GM18870 (cell line): ENCODE measurements at regions not wholly inside any gene's neighbourhood (a gene's known extent, or its start where the extent isn't known, plus 50 kb on each side); places are given as distances from the start of the nearest gene placed in this dataset.

ENCODE experiments used
- ATAC-seq: cut with Tn5 transposase; IDR thresholded peaks from one replicate; pipeline ENCODE4 v1.9.1; 2021; ENCODE audit warnings: moderate library complexity; ENCODE audit not compliant: unreplicated experiment

DNA sequence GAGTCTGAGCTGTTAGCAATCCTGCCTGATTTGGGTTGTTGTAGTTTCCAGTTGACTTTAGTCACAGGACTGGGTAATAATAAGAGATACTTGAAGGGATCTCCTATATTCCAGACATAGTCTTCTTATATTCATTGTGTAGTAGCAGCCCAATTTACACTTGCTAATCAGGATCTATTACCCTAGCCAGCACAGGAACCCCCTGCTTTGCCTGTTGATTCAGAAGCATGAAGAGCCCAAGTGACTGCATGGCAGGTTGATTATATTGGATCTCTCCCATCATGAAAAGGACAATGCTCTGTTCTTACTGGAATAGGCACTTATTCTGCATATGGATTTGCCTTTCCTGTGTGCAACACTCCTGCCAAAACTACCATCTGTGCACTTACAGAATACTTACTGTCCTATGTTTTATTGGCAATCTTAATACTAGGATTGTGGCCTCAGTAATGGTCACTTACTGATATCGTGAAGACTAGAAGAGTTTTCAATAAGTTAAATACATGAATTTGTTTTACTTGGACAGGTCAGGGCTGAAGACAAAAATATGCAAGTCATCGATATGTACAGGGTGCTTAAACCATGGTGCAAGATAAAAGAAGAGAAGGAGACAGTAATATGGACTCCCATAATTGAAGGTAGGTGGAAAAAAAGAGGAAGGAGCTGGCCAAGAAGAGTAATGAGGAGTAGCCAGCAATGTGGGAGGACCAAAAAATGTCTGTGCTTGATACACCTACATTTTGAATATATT is 304.1 kb downstream of the MCTP2 start:
- no peak for ATAC-seq

DNA sequence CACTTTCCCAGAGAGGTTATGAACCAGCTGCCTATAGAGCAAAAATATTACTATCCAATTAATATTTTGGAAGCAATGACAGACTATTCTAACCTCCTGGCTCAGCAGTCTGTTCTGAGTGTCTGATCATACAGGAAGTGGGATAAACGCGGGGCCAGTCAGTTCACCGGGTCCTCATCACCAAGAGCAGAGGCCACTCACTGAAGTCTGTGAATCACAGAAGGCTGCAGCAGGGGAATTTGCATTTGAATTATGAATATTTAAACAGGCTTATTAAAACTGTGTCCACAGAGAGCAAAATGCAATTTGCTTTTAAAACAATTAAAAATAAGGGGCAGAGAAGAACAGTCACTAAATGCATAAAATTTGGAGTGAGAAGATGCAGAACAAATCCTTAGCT is 305.2 kb downstream of the MCTP2 start:
- ATAC-seq = no peak

DNA sequence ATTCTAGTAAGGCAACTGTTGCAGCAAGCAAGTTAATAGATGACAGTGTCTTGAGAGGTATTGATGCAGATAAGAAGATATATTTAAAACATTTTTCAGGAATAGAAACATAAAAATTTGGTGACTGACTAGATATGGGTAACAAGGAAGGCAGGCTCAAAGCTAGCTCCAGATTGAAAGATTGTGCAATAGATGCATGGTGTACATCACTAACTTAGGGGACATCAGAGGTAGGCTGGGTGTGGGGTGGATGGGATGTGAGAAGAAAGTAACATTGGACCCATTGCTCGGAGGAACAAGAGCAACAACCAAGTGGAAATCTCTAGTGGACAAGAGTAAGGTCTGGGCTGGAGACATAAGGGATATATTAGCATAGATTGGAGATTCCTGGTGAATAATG is 306.9 kb downstream of the MCTP2 start:
- ATAC-seq = no peak

DNA sequence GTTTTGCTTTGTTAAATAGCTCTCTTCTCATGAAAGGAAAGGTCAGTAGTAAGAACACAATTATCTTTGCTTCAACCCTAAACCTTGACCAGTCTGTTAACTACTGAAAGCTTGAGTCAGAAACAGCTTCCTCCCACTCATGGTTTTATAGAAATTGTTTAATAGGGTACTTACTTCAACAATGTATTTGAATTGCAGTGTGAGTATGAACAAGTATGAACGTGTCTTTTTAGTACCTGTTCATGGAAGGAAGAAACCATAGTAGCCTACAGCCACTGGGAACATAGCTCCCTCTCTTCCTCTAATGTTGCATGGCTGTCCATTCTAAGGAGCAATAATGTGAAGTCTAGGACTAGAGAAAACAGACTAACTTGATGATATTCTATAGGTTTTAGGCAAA is 311.0 kb downstream of the MCTP2 start:
- no peak for ATAC-seq

DNA sequence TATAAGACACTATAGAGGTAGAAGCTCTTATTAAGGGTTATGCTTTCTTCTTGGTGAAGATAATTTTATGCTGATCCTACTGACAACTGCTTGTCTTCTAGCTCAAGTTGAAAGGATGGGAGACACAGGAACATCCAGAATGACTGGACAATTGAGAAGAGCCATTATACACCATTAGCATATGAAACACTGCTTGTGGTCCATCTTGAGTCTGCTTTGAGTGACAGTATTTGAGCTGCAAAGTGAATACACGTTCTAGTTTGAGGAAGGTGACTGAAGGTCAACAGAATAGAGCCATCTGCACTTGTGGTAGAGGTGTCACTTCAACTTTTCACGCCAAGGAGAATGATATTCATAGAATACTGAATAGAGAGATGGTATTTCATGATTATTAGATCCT is 315.4 kb downstream of the MCTP2 start:
- ATAC-seq = no peak

DNA sequence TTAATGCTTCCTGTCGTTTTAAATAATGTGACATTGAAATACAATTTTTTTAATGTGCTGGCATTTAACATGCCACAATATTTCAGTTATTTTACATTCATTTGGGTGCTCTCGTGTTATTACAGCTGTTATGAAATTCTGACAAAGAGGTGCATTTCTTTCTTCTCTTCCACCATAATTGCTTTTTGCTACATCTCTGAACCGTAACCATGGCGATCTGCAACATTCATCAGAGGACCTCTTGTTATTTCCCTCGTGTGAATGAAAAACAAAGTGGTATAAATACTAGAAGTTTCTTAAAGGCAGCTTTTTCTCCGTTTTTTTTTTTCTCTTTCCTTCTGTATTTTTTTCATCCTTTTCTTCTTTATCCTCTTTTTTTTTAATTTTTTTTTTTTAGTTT is 316.4 kb downstream of the MCTP2 start:
- no peak for ATAC-seq

DNA sequence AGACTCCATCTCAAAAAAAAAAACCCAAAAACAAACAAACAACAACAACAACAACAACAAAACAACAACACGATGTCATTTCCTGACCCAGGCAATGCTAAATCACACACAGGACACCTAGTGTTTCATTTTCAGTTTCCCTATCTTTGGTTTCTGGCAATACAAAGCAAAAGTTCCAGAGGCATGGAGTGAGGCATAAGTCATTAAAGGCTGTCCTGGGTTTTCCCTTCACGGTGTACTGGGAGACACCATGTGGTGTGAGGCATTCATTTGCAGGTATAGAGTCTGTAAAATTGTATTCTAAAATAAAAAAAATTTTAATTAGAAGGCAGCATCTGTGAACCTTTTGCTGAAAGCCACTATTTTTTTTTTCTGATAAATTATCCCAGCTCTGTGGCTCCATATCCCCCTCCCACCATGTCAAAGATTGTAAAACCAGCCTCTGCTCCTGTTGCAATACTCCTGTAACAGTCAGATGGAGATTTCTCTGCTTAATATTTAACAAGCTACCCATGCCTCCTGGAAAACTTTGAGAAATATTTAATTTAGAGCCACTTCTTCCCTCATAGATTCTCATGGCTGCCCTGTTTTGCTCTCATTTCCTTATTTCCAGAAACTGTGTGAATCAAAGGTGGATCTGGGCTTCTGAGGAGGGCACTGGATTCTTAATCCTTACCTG is 324.6 kb downstream of the MCTP2 start:
- no peak for ATAC-seq

DNA sequence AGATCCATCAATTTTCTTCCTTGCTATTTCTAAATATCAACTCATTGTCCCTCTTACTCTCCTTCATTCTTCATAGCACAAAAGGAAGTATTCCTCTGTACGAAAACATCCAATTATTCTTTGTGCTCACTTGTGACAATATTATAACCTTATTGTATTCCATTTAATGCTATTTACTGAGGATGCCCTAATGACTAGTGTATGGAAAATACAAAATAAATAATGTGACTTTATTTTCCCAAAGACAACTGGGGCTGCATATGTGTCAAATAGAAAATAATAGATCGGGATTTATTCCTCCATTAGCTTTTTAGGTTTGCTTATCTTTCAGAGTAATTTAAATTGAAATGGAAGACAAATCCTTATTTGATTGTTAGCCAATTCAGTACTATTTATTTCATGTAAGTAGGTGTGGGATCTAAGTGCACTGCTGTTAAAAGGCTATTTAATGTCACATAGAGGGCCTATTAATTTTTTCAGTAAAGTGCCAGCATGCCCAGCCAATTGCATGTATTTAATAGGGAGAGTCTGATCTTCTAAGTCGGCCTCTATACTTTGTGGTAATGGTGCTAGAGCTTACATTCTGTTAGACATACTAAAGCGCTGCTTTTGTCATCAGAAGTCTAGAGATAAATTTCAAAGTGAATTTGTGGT is 329.8 kb downstream of the MCTP2 start:
- no peak for ATAC-seq

DNA sequence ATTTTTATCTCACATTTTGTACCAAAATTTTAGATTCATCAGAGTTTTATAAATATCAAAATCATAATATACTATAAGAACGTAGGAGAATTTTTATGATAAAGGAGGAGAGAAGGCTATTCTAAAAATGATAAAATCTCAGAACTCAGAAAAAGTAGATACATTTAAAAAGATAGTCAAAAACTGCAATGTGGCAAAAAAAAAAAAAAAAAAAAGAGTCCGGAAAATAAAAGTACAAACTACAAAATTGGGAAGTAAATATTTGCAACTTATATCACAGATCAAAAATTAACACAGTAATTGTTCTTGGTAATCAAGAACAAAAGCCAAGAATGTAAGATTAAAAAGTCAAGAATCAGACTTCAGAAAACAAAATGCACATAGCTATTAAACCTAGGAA is 332.1 kb downstream of the MCTP2 start:
- ATAC-seq = no peak

DNA sequence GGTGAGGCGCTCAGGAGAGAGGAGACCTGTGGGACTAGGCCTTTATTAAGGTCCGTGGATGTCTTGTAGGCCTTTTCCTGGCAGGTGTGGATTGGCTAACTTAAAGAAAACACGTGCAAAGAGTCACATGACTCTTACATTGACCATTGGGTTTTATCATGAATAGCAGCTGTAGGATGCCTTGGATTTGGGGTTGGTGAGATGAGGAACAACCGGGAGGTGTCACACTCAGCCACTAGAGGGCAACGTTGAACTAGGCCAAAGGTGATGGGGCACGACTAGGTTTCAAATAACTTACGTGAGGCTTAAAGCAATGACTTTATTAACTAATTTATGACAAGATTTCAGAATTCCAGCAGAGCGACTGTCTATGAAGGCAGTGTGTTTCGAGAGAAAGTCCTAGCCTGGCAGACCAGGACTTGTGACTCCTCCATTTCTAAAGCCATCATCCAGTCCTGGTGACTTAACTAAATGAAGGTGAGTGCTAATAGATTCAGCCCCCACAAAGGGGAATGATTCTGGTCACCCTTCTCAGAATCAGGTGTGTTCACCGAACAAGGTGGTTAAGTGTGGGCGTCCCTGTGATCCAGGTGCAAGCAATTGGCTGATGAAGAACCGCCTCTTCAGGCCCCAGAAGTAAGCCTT is 345.6 kb downstream of the MCTP2 start:
- peak; percentile 57 for ATAC-seq

DNA sequence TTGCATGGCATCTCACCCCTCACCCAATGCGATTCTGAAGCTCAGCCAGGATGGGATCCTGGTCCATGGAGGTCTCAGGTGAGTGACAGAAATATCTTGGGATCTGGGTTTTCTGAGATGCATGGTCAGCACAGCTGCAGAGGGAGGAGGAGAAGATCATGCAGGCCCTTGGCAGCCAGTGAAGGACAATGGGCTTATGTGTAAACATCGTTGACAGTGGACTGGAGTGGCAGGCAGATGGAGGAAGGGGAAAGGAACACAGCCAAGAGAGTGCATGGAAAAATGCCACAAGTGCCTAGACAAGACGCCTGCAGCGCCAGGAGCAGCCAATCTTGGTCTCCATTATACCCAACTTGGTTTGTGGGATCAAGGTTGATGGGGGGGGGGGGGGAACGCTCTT is 347.9 kb downstream of the MCTP2 start:
- ATAC-seq = no peak

DNA sequence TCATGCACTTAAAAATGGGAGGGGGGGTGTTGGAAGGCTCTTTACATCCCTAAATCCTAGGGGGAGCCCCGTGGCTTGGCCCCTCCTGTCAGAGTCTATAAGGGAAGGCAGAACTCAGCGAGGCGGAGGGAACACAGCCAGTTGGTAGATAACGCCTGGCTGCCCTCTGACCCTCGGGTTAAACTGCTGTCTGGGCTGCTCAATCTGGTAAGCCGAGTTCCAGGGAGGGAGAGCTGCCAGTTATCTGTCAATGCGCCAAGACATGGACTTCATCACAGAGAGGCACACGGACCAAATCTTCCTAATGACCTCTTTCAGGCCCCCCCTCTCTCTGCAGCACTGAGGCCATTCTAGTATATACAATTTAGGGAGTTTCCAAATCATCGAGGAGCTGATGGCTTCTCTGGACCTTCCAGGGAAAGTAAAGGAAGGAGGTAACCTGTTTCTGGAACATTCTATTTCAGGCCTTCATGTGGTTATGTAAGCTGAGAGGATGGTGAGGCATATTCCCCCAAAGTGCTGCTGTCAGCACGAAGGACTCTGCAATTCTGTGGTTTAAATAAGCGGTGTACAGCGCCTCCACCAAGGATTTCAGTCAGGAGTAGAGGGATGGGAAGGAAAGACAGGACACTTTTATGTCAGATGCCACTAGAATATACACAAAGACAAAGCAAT is 349.0 kb downstream of the MCTP2 start:
- no peak for ATAC-seq

DNA sequence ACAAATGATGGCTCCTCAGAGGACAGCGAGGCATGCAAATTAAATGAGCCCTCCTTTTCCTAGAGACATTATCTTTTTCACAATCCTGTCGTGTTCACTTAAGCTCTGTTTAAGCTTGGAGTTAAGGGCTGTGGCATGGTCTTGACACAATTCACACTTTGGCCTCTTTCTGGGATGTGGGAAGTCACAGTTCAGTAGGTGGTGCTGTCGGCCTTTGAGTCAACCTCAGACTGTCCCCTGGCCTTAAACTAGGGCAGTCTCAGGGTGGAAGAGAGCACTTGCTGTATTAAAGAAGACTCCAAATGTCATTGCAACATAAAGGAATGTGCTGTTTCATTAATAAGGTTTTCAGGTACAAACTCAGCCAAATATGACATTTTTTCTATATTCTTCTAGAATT is 351.0 kb downstream of the MCTP2 start:
- ATAC-seq = peak; percentile 49

DNA sequence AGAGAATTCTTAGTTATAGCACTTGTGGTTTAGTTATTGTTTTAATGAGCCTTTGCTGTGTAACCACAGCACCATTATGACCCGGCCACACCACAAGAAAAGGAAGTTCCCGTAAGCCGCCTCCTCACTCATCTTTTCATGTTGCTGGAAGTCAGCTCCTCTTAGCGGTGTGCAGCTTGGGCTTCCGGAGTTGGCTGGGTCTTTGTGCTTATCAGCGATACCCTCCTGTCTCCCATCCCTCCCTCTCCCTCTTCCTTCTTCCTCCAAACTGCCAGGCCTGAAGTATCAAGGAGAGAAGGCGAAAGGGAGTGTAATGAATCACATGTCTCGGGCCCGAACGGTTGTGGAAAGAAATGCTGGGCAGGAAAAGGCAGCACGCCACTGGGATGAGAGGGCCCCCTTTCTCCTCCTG is 353.5 kb downstream of the MCTP2 start:
- peak; percentile 78 for ATAC-seq

DNA sequence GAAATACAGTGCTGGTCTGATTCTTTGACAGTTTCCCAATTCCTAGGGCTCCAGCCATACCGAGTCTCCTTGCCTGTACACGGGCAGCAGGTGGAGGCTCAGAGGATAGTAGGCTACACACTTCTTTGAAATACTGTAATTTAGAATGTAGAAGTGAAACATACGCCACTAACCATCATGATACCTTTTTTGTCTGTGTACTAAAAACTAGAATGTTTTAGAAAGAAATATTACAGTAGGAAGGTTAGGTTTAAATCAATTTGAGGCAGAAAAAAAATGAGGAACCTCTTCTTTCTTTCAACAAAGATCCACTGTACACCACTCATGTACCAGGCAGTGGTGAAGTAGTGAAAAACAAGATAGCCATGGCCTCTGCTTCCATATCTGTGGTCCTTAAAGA is 354.7 kb downstream of the MCTP2 start:
- peak; percentile 78 for ATAC-seq

DNA sequence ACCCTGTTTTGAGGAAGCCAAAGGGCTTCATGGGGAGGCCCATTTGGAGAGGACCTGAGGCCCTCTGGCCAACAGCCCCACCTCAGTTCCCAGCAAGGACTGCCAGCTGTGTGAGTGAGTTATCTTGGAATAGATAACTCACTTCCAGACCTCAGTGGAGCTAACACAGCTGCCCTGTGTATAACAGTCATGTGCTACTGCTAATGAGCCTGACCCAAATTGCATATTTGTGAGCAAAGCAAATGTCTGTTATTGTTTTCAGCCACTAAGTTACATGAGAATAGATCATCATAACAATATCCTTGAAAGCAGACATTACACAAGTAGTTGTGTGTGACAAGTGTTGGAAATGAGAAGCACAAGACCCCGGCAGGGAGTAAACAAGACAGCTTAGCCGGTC is 355.8 kb downstream of the MCTP2 start:
- no peak for ATAC-seq

DNA sequence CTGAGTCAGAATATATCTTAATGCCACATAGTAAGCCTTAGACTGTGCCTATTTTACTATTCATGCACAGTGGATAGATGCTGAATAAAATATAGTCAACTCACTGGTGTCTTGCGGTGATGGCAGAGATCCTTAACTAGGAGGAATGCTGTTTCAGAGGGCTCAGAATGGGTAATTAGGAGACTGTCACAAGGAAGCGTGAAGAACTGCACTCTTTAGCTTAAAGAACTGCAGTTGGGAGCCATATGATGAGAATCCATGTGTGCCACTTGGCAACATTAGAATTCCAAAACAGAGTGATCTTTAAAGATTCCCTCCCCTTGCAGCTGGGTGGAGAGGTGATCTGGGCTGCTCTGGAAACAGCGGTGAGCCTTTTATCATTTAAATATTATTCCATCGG is 357.6 kb downstream of the MCTP2 start:
- no peak for ATAC-seq

DNA sequence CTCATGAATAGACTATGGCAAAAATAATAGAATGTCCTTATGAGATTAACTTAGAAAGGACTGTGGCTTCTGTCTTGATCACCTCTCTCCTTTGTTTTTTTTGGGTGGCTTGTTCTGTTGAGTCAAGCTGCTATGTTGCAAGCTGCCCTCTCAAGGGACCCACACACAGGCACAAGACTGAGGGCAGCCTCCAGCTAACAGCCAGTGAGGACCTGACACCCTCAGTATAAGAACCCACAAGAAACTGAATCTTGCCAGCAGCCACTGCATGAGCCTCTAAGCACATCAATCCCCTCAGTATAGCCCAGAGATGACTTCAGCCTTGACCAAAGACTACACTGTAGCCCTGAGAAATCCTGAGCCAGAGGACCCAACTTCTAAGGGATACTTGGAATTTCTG is 361.1 kb downstream of the MCTP2 start:
- no peak for ATAC-seq

DNA sequence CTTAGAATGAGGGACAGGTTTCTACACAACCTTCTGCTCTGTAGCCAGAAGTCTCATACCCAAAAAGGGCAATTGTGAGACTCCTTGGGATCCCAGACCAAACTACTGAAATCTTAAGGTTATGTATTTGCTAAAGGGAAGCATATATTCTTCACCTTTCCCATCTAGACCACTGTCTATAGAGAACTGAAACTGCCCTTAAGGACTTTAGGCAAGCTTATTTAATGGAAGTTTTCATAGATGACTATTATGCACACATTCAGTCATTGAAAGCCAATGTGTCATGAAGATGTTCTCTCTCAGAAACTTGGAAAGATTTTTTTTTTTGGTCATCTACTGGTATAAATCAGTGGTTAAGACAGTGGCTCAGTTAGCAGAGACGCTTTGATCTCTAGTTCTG is 365.3 kb downstream of the MCTP2 start:
- no peak for ATAC-seq

DNA sequence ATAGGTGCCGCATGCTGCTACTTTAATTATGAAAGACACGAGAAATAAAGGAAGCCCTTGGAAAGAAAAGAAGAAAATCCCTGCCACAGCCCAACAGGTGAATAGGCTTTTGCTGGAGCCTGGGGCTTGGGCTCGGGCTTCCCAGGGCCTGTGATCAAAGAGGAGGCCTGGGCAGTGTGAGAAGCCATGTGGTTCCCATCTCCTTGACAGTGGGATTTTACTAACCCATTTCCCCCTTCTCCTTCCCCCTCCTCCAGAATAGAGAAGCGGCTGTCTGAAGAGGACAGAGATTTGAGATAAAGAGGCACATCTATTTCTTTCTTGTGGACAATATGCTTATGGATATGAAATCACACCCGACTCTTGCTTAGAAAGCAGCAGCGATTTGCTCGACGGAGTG is 369.1 kb downstream of the MCTP2 start:
- ATAC-seq = no peak

DNA sequence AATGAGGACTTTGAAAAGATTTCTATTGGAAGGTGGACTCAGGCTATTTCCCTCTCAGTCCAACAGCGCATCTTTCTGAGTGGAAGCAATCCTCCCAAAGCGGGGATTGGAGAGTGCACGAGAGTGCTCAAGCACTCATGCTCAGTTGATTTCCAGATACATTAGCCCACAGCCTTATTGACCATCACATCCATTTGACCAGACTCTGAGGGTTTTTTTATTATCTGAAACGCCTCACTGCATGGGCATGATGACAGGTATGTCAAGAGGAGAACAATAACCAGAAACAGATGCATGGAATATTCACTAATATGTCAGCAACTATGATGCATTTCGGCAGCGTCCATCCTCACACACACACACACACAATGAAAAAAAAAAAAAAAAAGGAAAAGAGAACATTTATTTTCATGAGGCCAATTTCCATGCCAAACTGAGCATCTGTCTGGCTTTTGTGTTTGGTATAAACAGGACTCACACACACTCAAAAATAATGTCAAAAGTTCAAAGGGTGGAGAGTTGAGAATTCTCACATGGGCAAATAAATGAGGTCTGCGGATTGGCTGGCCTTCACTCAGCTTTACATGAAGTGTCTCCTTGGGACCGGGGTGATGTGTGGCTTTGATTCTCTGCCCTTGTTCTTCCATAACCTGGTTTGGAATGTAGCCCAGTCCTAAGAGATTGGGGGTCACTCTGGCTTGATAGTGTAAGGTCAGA is 371.6 kb downstream of the MCTP2 start:
- no peak for ATAC-seq
